ENCODE measurements at regions not wholly inside any gene's neighbourhood (a gene's known extent, or its start where the extent isn't known, plus 50 kb on each side); places are given as distances from the start of the nearest gene placed in this dataset.

GRCh38 chr15:54687628-54688027 lies 509.1 kb downstream of the RSL24D1 start (continued):
- TF ChIP-seq SNAPC4 (CRISPR knock-in tag; IDR thresholded peaks at IDR 0.05) (no peak), TRIM22 (IDR thresholded peaks at IDR 0.05) (no peak), ZSCAN5A (CRISPR knock-in tag; IDR thresholded peaks at IDR 0.05; ENCODE audit: borderline replicate concordance) (no peak)

Measured in HepG2 (cell line).